ENCODE measurements at regions not wholly inside any gene's neighbourhood (a gene's known extent, or its start where the extent isn't known, plus 50 kb on each side); places are given as distances from the start of the nearest gene placed in this dataset.

DNA sequence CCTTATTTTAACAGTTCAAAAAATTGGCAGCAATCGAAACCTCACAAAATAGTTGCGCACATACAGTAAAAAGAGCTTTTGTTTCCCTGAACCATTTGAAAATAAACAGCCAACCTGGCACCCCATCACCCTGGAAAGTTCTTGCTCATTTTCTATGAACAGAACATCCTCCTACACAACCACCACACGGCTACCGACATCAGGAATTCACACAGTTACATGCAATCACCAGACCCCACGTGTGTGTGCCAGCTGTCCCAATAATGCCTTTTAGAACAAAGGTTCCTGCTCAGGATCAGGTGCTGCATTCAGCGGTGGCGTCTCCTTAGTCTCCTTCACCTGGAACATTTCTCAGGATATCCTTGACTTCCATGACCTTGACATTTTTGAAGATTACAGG is 186.5 kb downstream of the KLF13 start:
- DNase-seq, result no peak

DNA sequence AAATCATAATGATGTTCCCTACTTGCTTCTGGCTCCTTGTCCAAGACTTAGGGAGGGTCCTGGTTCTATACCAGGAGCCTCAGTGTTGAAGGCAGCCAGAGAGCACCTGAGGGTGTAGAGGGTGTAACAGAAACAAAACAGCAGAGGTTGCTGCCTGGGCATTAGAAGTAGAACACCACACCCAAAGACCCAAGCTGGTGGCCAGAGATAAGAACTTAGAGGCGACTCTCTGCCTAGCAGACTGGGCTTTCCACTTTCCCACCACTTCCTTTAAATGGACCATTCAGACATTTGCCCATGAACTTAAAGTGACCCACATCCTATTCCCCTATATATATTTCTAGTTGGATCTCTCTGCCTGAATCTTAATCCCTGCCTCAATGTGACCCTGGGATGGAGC is 189.8 kb downstream of the KLF13 start:
- no peak for DNase-seq

DNA sequence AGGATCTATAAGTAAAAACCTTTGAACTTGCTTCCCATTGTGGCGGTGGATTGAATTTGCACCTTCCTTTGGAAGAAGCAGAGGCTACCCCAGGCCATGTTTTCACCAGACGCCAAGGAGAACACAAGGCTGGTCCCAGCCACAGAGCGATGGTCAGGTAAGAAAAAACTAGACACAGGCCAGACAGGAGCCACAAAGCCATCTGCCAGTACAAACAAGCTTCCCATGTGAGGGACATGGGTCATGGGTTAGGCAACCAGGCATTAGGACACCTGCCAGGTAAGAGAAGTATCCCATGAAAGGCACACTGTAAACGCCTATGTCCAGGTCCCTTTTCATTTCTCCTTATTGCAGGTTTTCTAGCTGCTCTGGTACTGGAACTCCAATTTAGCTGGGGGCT is 190.2 kb downstream of the KLF13 start:
- DNase-seq, result no peak

DNA sequence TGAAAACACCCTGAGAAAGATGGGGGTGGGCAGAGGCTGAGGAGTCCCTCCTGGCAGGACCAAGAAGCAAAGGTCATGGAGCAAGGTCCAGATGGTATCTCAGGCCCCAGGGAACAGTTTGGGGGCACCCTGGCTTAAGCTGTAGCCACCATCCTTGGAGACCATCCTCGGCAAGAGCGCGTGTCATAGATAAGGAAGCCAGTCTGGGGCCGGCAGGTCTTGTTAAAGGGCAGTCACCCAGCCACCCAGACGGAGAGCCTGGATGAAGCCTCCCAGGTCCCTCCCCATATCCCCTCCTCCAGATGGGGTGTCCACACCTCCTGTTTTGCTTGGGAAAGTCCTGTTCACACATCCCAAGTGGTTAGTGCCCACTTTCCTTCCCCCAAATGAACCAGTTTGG is 191.1 kb downstream of the KLF13 start:
- DNase-seq, result no peak

DNA sequence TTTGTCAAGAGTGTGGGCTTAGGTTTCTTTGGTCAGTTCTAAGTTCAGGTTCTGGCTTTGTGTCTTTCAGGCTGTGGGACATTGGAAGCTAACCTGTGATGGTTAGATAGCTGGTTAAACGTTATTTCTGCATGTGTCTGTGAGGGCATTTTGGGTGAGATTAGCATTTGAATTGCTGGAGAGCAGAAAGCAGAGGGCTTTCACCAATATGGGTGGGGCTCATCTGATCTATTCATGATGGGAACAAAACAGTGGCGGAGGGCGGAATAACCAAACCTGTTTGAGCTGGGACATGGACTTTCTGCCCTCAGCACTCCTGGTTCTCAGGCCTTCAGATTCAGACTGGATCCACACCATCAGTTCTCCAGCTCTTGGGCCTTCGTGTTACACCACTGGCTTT is 195.4 kb downstream of the KLF13 start:
- DNase-seq, result no peak

DNA sequence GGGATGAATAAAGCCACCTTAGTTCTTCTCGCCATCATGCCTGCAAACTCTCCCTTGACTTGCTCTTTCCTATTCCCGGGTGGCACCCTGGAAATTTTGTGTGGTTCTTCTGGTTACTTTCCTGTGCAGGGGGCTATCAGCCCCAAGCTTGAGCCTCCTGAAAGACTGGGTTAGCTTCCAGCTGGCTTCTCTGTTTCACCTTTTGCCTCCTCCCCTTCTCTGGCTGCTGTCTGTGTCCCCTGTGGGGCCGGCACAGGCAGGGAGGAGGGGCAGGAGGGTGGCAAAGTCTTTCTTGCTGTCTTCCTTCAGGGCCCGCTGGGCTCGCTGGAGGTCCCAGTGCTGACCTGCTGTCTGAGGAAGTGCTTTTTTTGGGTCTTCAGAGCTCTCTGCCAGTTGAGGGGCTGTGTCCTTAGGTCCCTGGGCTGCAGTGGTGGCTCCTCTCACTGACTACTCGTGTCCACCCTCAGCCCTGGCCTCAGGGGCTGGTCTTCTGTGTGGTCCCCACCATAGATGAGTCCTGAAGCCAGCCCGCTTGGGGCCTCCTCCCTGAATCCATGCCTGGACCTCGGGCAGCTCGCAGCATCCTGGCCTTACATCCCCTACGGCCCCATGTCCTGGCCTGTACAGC is 196.5 kb downstream of the KLF13 start:
- DNase-seq, result no peak

DNA sequence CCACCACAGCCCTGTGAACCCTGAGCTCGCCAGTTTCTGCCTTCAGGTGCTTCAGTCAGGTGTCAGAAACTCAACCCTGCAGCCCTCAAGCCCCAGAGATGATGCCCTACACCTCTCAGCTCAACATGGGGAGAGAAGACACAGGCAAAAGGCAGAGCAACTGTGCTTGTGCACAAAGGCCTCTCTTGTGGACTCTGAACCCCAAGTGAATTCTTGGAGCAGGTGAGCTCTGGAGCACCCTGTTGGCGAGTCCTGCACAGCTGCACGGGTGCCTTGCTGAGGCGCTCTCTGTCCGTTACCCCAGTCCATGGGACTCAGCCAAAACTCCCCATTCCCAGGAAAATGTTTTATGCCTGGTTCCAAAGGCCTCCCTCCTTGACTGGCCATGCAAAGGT is 197.0 kb downstream of the KLF13 start:
- no peak for DNase-seq

DNA sequence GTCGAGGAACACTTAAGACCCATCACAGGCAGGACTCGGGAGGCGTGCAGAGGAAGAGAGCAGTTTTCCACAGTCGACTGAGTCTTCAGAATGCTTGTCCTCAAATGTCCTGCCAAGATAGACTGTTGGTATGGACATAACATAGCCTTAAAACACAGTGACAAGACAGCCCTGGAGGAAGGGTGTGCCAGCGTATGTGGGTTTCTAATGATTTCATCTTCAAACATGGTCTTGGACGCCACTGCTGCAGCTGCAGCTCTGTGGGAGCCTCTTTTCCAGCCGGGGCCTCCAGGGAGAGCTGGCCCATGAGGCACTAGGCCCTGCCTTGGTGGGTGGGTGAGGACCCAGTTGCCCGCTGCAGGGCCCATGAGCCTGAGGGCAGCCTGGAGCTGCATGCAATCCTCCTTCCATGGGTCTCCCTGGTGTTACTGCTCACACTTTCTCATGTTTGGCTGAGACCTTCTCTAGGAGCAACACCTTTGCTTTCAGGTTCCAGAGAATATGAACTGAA is 198.6 kb downstream of the KLF13 start:
- no peak for DNase-seq

DNA sequence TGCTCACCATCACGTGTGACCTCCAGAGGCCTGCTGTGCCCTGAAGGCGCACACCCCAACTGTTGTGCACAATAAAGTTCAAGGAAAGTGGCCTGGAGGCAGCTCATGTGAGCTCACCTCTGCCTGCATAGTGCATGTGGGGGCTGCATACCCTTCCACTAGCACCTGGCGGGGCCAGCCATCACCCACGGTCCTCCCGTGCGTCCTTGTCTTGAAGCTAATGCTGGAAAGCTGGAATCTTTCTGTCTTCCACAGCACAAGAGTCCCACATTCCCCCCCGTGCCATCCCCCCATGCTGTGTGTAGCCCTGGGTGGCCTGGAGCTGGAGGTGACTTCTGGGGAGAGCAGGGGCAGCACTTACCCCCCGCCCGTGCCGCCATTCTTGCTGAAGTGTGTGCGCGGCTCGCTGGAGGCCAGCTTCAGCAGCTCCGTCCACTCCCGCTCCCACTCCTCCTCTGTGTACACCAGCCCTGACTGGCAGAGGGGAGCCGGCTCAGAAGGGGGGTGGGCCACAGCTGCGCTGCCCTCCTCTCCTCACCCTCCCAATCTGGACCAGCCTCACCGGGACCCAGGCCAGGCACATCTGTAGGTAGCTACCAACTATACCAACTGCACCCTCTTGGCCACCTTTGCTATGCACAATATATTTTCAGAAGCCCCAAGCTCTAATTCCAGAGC is 199.5 kb downstream of the KLF13 start:
- no peak for DNase-seq

DNA sequence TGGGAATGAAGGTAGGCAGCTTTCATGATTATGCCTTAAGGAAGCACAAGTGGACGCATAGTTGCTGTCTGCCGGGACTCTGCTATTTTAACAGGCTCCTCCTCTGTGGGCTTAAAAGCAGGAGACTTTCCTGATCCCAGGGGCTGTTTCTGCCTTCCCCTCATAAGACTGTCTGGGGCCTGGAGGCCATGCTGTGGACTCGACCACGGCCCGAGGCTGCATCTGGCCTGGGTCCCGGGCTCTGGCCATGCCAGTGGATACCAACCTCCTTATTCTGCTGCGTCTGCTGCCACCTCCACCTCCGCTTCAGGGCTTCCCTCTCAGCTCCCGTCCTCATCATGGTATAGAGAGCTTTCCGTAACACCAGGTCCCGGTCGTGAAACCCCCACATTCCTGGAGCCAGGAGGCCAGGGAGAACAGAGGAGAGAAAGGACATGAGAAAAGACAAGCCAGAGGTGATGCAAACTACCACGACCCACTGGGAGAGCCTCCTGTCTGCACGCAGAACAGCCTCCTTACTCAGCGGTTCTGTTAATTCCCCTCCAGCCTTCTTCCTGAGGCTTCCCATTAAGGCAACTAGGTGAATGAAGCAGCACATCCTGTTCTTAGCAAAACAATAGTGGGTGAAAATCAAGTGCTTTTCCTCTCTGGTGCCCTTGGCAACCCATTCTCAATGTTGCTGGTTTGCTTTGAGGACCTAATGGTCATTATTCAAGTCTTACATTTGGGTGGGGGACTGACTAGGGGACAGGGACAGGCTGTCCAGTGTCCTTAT is 200.5 kb downstream of the KLF13 start:
- no peak for DNase-seq

DNA sequence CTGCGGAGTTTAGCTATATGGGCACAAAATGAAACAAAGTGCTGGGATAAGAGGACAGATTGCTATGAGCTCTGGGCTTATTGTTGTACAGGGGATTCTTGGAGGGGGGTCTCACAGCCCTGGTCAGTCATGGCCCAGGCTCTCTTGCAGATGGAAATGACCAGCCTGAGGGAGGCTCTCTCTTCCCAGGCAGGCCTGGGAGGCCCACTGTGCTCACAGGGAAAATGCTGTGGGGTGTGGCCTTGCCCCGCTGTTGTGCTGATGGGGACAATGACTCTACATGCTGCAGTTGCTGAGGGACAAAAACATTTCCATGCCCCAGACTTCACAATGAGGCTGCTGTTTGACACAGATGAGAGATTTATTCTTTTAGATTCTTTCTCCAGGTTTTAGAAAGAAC is 202.2 kb downstream of the KLF13 start:
- DNase-seq, result no peak

DNA sequence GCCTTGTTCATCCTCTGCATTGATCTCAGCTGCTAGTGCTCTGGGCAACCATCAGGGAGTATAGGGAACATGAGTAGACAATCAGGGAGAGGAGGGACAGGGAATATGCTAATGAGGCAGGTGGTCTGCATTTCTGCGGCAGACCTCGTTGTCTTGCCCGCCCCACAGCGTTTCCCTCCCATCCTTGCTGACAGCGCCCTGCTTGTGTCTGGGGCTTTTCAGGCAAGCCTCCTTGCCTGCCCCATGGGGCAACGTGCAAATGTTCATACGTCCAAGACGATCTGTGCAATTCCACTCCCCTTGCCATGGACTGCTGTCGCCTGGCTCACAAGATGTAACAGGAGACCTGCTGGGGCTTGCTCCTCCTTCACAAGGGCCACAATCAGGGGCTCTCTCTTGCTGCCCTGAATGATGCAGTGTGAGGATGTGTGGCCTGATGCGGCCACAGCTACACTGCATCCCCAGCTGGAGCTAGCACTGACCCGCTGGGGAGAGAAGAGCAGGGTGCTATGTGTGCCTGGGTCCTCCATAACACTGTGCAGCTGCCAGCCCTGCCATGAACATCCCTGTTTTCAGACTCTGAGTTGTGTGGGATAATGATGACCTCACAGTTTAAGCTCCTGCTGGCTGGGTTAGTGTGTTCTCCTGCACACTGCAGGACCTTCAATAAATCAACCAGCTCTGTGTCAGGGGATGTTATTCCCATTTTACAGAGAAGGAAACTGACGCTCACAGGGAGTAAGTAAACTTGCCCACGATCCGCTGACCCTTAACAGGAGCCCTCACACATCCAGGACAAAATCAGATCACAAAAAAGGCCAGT is 211.3 kb downstream of the KLF13 start:
- no peak for DNase-seq

DNA sequence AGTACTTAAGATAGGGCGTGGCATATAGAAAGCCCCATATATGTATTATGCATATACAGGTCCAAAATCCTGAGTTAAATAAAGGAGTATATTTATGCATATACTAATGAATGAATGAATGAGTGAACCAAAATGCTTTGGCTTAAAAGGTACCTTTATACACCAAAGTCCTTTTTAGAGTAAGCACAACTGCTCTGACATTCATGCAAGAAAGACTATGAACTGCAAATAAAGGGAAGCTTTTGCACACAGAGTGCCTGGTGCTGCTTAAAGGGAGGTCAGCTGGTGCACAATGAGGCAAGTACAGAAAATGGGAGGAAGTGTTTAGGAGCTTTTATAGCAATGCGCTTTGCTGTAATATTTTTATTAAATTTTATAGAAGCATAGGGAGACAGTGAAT is 214.0 kb downstream of the KLF13 start:
- DNase-seq, result no peak

DNA sequence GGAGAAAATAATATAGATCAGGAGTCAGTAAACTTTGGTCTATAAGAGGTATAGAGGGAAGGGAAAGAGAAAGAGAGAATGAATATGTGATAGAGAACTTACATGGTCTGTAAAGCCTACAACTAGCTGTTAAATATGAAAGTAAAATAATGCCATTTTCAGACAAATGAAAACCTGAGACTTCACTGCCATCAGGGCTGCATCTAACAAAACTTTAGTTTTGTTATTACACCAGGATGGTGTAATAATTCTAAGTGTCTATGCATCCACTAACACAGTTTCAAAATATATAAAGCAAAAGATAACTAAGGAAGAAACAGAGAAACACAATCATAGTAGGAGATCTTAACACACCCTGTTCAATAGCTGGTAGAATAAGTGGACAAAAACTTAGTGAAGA is 217.7 kb downstream of the KLF13 start:
- no peak for DNase-seq

DNA sequence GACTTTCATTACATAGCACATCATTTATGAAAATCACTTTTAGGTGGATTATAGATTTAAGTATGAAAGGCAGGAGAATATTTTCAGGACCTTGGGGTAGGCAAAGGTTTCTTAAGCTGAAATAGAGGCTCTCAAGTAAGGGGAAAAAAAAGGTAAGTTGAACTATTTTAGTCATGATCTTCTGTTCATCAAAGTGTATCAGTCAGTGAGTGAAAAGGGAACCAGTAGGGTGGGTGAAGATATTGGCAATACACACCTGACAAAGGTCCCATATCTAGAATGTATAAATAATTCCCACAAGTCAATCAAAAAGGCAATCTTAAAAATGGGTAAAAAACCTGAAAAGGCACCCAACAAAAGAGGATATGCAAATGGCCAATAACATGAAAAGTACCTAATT is 218.6 kb downstream of the KLF13 start:
- no peak for DNase-seq

DNA sequence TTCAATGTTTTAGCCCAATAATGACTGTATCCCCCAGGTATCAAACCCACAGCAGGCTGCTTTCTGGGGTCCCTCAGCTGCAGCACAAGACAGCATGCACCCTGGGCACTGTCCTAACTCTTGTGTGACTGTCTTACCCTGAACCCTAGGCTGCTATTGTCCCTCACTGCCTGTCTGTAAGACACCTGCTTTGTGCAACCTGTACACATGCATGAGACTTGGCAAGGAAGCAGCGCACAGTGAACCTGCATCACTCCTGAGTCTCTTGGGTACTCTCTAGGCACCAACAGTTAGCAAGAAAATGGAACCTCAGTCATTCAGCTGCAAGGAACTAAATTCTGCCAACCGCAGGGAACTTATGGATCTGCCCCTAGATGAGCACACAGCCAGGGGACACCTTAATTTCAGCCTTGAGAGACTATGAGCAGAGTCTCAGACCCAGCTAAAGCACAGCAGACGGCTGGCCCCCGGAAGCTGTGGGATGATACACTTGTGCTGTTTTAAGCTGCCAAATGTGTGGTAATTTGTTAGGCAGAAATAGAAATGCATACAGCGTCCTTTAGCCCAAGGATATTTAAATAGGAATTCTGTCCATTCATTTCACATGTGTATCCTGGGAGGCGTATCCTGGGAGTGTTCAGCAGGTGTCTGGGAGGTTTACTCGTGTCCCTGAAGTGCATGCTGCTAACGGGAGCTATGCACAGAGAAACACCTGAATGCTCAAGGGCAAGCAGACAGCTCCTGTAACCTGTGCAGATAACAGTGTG is 223.8 kb downstream of the KLF13 start:
- DNase-seq, result no peak

DNA sequence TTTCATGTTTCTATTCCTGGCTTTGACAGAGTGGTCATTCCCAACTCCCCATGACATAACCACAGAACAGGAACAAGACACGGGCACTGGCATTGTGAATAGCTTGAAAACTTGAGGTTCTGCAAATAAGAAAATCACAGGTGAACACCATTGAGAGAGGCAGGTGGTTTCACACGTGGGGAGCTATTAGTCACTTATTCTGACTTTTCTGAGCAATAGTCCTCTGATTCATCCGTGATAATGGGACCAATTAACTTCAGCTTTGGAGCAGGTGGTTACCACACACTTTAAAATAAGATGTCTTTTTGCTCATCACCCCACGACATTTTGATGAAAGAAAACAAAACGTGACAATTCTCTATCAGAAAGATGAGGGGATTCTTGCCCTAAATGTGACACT is 224.7 kb downstream of the KLF13 start:
- no peak for DNase-seq

DNA sequence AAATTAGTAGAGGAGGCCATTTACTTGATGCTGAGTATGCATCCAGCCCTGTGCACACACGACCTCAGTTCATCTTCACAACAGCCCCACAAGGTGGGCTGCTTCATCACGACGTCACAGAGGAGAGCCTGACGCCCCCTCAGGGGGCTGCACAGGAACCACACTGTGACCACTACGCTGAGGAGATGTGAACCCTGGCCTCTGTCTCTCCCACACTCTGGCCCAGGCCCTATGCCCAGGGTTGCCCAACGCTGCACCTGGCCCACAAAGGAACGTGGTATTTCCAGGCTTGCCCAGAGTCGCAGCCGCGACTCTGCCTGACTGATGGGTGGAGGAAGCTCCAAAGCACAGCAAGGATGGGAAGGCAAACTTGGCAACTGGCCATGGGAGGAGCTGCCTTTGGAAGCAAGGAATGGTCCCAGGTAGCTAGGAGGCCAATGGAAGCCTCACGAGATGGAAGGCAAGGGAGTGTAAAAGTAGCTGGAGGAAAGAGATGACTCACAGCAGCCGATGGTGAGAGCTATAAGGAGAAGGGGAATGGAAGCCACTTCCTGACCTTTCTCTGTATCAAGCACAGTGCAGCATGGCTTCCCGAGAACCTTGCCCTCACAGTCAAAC is 226.0 kb downstream of the KLF13 start:
- no peak for DNase-seq

DNA sequence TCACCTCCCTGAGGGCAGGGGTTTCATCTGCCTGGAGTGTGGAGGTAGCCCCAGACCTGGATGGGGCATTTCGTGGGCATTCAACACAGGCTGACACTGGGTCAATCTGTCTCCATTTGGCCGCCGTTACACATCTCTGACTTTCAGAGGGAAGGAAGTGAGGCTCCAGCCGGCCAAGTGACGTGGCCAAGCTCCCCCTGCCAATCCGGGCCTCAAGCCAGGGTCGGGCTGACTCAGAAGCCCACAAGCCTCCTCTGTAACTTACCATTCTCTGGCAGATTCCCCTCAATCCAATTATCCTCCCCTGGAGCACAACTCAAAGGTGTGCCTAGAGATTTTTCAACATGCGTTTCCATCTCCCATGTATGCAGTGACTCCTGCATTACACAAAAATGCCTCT is 227.6 kb downstream of the KLF13 start:
- DNase-seq, result no peak

DNA sequence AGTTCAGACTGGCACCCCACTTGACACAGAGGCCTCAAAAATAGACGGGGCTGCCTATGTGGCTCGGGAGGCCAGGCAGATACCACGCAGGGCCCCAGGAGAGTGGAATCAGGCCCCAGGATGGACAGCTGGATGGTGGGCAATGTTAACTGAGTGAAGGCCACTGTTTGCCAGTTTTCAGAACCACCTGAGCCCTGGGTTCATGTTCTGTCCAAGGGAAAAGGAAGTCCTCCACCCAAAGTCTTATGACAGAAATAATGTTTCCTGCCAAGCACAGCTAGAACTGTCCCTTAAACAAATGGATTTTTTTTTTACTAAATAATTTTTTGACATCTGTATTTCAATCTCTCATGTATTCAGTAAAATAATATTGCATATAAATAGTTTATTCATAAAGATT is 228.4 kb downstream of the KLF13 start:
- DNase-seq, result no peak

DNA sequence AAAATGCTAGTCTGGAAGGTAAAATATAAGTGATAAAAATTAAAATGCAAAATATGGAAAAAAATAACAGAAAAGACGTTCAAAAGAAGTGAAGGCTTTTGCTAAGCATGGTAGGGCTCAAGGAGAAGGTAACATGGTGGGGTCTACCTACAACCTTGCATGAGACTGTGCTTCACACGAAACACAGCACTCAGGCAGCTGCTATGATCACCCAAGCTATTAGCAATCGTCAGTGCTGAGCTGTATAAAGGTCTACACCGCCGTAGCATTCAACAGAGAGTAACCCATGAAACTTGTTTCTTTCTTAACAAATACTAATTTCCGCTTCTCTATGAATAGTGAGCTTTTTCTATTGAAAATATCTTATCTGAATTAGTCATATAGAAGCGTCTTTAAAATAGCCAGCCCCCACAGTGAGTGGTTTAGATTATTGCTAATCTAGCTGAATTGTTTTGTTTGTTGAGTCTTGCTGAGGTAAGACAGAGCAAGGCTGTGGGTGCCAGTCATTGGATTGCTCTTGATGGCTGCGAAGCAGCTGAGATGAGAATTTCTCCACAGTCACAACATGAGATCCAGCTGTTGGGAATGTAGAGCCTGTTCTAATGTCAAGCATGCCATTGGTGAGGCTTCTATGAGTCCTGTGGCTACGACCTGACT is 230.0 kb downstream of the KLF13 start:
- DNase-seq, result no peak
